Bronchial epithelial cell (primary cell): ENCODE measurements at regions not wholly inside any gene's neighbourhood (a gene's known extent, or its start where the extent isn't known, plus 50 kb on each side); places are given as distances from the start of the nearest gene placed in this dataset.
A peak's percentile ranks its signal among the peaks of the same experiment; 100 is the strongest.

Experiments
- DNase-seq: peaks from one replicate; pipeline ENCODE4 v3.0.0-alpha.2; 2010; ENCODE audit warnings: low read depth
- FAIRE-seq: peaks from 2 replicates; lab custom pipeline; 2011; peaks lifted over from hg19 to GRCh38; lab: Jason Lieb, UNC
- H3K27me3 ChIP-seq: 2 replicates; pipeline ENCODE4 v1.5.1; 2011; ENCODE audit warnings: low read length; ENCODE audit not compliant: control insufficient read depth, insufficient read depth
- H3K36me3 ChIP-seq: 2 replicates; pipeline ENCODE4 v1.5.1; 2011; ENCODE audit warnings: low read length; ENCODE audit not compliant: control insufficient read depth, insufficient read depth
- H3K4me3 ChIP-seq: 2 replicates; pipeline ENCODE4 v1.5.1; 2011; ENCODE audit warnings: mild to moderate bottlenecking, low read depth, low read length, control low read depth
- TF ChIP-seq, protein P1 (sequence below): IDR thresholded peaks from 2 replicates; pipeline ENCODE4 v1.5.1; 2011; ENCODE audit warnings: mild to moderate bottlenecking, moderate library complexity, low read length, control low read depth, inconsistent platforms; ENCODE audit not compliant: insufficient read depth, severe bottlenecking

DNA sequence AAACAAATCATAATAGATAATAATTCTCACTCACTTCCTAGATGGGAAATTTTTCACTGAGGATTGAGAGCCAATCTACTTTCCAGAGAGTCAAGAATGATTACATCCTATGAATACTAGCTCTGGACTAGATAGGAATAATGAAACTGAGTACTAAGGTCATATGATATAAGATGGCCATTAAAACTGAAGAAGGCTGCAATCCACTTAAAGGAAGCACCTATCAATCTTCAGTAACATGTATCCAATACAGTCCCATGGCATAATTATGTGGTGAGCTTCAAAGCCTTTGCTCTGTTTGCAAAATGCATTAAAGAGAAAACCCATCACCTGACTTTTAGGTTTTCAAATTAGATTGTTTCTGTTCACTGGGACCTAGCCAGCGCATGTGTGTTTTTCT, 398.0 kb upstream of the MEIS1 start:
- FAIRE-seq (no peak), DNase-seq (no peak)
- TF ChIP-seq, protein P1, sequence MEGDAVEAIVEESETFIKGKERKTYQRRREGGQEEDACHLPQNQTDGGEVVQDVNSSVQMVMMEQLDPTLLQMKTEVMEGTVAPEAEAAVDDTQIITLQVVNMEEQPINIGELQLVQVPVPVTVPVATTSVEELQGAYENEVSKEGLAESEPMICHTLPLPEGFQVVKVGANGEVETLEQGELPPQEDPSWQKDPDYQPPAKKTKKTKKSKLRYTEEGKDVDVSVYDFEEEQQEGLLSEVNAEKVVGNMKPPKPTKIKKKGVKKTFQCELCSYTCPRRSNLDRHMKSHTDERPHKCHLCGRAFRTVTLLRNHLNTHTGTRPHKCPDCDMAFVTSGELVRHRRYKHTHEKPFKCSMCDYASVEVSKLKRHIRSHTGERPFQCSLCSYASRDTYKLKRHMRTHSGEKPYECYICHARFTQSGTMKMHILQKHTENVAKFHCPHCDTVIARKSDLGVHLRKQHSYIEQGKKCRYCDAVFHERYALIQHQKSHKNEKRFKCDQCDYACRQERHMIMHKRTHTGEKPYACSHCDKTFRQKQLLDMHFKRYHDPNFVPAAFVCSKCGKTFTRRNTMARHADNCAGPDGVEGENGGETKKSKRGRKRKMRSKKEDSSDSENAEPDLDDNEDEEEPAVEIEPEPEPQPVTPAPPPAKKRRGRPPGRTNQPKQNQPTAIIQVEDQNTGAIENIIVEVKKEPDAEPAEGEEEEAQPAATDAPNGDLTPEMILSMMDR: no peak
- Histone ChIP-seq H3K27me3 (no peaks in the 10 kb centered on the region), H3K4me3 (no peak overlapping the region), H3K36me3 (no peaks in the 10 kb centered on the region)

DNA sequence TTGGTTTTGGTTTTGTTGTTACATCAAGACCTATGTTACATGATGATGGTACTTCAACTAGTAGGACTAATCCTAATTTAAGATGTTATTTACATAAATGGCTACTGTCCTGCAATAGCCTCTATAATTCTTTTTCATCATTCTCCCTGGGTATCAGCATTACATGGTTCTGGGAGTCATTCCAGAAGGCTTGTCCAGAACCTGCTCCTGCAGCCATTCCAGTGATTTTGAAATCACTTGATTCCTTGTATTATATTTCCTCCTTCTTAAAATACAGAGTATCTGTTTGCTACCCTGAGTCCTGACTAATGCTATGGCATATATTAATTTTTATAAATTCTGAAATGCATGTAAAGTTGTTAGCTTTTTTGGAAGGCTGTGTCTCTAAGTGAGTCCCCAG, 400.5 kb upstream of the MEIS1 start:
- FAIRE-seq: no peak
- TF ChIP-seq, protein P1: no peak

DNA sequence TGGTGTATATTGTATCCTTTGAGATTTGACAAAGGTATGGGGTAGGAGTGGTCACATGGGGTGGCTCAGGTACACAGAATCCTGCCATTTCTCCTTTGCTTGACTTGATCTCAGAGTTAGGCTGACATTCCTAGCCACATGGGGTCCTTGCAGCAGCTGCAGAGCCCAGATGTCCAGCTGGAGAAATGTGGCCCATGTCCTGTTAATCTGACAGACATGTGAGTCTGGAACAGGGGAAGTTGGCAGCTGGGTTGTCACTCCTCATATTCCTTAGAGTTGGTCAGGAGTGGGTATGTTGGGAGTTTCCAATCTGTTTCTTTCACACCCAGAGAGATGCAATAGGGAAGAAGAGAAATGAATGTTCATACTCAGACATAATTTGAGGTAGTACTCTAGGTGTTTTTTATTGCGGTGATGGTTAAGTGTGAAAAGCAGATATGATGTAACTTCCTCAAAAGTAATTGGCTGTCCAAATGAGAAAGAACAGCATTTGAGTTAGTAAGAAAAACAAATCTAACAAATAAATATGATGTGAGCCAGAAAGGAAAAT, 402.6 kb upstream of the MEIS1 start:
- Histone ChIP-seq H3K4me3 (no peak overlapping the region), H3K27me3 (no peaks in the 10 kb centered on the region), H3K36me3 (no peaks in the 10 kb centered on the region)
- no peak for FAIRE-seq
- TF ChIP-seq, protein P1: no peak
- no peak for DNase-seq

More for the DNA sequence above, 400.5 kb upstream of the MEIS1 start:
- H3K4me3 ChIP-seq: no peak overlapping the region
- H3K36me3 ChIP-seq: no peaks in the 10 kb centered on the region
- no peaks in the 10 kb centered on the region for H3K27me3 ChIP-seq
- no peak for DNase-seq

DNA sequence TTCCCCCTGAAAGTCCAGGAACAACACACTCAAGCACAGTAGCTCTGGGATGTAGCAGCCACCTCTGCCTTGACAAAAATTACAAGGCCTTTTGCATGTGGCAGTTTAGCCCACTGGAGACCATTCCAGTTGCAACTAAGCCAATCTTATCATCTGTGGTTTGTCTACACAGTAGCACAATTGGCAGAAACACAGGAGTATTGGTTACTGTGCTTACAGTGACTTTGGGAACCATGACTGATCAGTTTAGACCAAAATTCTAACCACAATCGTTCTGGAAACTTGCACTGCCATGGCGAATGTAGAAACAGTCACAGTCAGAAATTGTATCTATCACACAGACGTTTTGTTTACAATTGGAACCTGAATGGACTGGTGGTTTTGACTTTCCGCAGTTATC, 403.7 kb upstream of the MEIS1 start:
- DNase-seq: no peak
- no peaks in the 10 kb centered on the region for H3K36me3 ChIP-seq
- TF ChIP-seq, protein P1: no peak
- no peak overlapping the region for H3K4me3 ChIP-seq
- H3K27me3 ChIP-seq: no peaks in the 10 kb centered on the region
- no peak for FAIRE-seq

DNA sequence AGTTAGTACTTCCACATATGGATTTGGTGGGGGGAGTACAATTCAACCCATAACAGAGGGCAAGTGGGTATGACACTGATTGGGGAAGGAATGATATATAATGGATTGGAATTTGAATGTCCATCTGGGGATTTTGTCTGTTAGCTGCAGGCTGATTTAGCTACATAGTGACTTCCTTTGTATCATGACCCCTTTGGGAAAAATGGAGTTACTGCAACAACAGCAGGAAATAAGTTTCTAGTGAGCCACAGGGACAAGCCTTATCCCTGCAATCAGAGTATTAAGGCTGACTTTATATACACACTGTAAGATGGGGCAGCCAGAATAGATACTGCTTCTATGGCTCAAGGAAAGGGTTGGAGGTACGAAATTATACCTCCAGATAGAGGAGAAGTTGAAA, 404.4 kb upstream of the MEIS1 start:
- TF ChIP-seq, protein P1: peak; percentile 14
- no peak overlapping the region for H3K4me3 ChIP-seq
- no peaks in the 10 kb centered on the region for H3K27me3 ChIP-seq
- FAIRE-seq (no peak), DNase-seq (peak; percentile 26)
- no peaks in the 10 kb centered on the region for H3K36me3 ChIP-seq

DNA sequence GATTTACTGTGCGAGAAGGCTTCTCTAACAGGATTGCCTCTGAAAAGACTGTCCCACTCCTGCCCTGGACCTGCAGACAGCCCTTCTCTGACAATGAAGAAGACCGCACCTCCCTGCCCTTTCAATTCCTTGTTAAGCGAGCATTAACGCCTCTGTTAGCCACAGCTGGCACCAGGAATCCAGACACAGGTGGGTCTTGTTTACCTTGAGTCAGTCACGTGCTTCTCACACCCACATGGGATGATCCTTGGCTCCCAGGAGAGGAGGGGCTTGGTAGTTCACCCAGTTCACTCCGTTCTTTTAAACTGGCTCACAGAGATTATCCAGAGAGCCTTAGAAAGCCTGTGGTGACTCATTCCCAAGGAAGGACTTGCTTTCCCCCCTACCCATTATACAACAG, 410.5 kb upstream of the MEIS1 start:
- no peaks in the 10 kb centered on the region for H3K27me3 ChIP-seq
- H3K4me3 ChIP-seq: no peak overlapping the region
- DNase-seq (peak; percentile 70), FAIRE-seq (peak; percentile 75)
- TF ChIP-seq, protein P1: no peak
- no peaks in the 10 kb centered on the region for H3K36me3 ChIP-seq
